Stimulated activated naive CD8-positive, alpha-beta T cell treated with anti-CD3 and anti-CD28 coated beads, Interleukin-15, amount 100 ng/mL, for 72 hours (primary cell): ENCODE measurements at regions not wholly inside any gene's neighbourhood (a gene's known extent, or its start where the extent isn't known, plus 50 kb on each side); places are given as distances from the start of the nearest gene placed in this dataset.
"Not testable (repeated sequence)": the region's sequence is repeated elsewhere in the genome, so short reads cannot be mapped to it uniquely, and the experiment has no call there.

Experiments used
- ATAC-seq: fragments of 150-1000 bp; cut with Tn5 transposase; 2 replicates; pipeline ENCODE4 v1.10.0; 2021; ENCODE audit warnings: mild to moderate bottlenecking, moderate library complexity
- DNase-seq, 2 donors: peaks; one replicate each; pipeline ENCODE4 v3.0.0; 2021 to 2022
- H3K27ac Mint-ChIP-seq, 2 donors: one replicate each; pipeline ENCODE4 v1.8.0; 2022; ENCODE audit warnings: mild to moderate bottlenecking in 2 of 2, mixed read lengths in 2 of 2, moderate library complexity in 2 of 2
- H3K27me3 Mint-ChIP-seq: one replicate; pipeline ENCODE4 v1.8.0; 2022; ENCODE audit warnings: mixed read lengths
- H3K4me1 Mint-ChIP-seq: one replicate; pipeline ENCODE4 v1.8.0; 2022; ENCODE audit warnings: mild to moderate bottlenecking, mixed read lengths
- H3K4me3 Mint-ChIP-seq, 2 donors: one replicate each; pipeline ENCODE4 v1.8.0; 2022; ENCODE audit warnings: mild to moderate bottlenecking in 2 of 2, mixed read lengths in 2 of 2, moderate library complexity in 1 of 2
- H3K9me3 Mint-ChIP-seq, 2 donors: one replicate each; pipeline ENCODE4 v1.8.0; 2022; ENCODE audit warnings: mixed read lengths in 2 of 2

GRCh38 chr5:165004175-165004574 lies 1498.8 kb downstream of the MAT2B start:
- Mint-ChIP-seq H3K27me3 (no peaks in the 10 kb centered on the region), H3K4me3 (no peak overlapping the region), H3K4me1 (no peaks in the 10 kb centered on the region), H3K27ac (no peak overlapping the region), H3K9me3 (peaks cover 0 to 7% of the 10 kb centered on the region in 2 donors)
- ATAC-seq (no peak), DNase-seq (no peak)

- Mint-ChIP-seq H3K9me3 (peaks cover 10 to 14% of the 10 kb centered on the region in 2 donors), H3K27ac (no peak overlapping the region)
These were observed 1509.0 kb downstream of the MAT2B start for GRCh38 chr5:165014439-165014838.

GRCh38 chr5:165015126-165015525 lies 1509.7 kb downstream of the MAT2B start:
- DNase-seq, result no peak
- ATAC-seq, result no peak
- H3K9me3 Mint-ChIP-seq, result peaks cover 10 to 14% of the 10 kb centered on the region in 2 donors
- no peak overlapping the region for H3K27ac Mint-ChIP-seq
- H3K4me3 Mint-ChIP-seq, result no peak overlapping the region
- no peaks in the 10 kb centered on the region for H3K27me3 Mint-ChIP-seq
- H3K4me1 Mint-ChIP-seq, result no peaks in the 10 kb centered on the region

More at GRCh38 chr5:165014439-165014838, 1509.0 kb downstream of the MAT2B start:
- ATAC-seq (no peak), DNase-seq (no peak)
- H3K4me3 Mint-ChIP-seq, result no peak overlapping the region
- H3K4me1 Mint-ChIP-seq, result no peaks in the 10 kb centered on the region
- H3K27me3 Mint-ChIP-seq, result no peaks in the 10 kb centered on the region

- Mint-ChIP-seq H3K27ac (no peak overlapping the region), H3K4me3 (no peak overlapping the region), H3K9me3 (peaks cover 10 to 18% of the 10 kb centered on the region in 2 donors), H3K4me1 (no peaks in the 10 kb centered on the region), H3K27me3 (no peaks in the 10 kb centered on the region)
- no peak for ATAC-seq
- no peak for DNase-seq
These were observed 1510.1 kb downstream of the MAT2B start for GRCh38 chr5:165015547-165015946.

GRCh38 chr5:165026971-165027370 lies 1521.6 kb downstream of the MAT2B start:
- Mint-ChIP-seq H3K9me3 (peaks cover 0 to 8% of the 10 kb centered on the region in 2 donors), H3K4me3 (no peak overlapping the region), H3K27ac (no peak overlapping the region), H3K27me3 (no peaks in the 10 kb centered on the region), H3K4me1 (no peaks in the 10 kb centered on the region)
- ATAC-seq, result no peak
- DNase-seq, result no peak

- no peaks in the 10 kb centered on the region for H3K4me1 Mint-ChIP-seq
- H3K27ac Mint-ChIP-seq, result no peak overlapping the region
- H3K4me3 Mint-ChIP-seq, result no peak overlapping the region
- H3K27me3 Mint-ChIP-seq, result no peaks in the 10 kb centered on the region
- ATAC-seq (no peak), DNase-seq (no peak)
- peaks cover 0 to 3% of the 10 kb centered on the region in 2 donors for H3K9me3 Mint-ChIP-seq
These were observed 1522.9 kb downstream of the MAT2B start for GRCh38 chr5:165028356-165028755.

- Mint-ChIP-seq H3K9me3 (no peaks in the 10 kb centered on the region), H3K27ac (no peak overlapping the region), H3K4me3 (no peak overlapping the region), H3K27me3 (no peaks in the 10 kb centered on the region), H3K4me1 (no peaks in the 10 kb centered on the region)
- DNase-seq (no peak), ATAC-seq (no peak)
These were observed 1523.9 kb downstream of the MAT2B start for GRCh38 chr5:165029099-165029870.

- Mint-ChIP-seq H3K27ac (no peak overlapping the region), H3K4me3 (no peak overlapping the region), H3K27me3 (no peaks in the 10 kb centered on the region), H3K4me1 (no peaks in the 10 kb centered on the region), H3K9me3 (peaks cover 8 to 9% of the 10 kb centered on the region in 2 donors)
- no peak for ATAC-seq
- no peak for DNase-seq
These were observed 1525.6 kb downstream of the MAT2B start for GRCh38 chr5:165030971-165031370.

- no peaks in the 10 kb centered on the region for H3K4me1 Mint-ChIP-seq
- no peak overlapping the region for H3K4me3 Mint-ChIP-seq
- peaks cover 8 to 9% of the 10 kb centered on the region in 2 donors for H3K9me3 Mint-ChIP-seq
- no peak for ATAC-seq
- H3K27ac Mint-ChIP-seq, result no peak overlapping the region
- no peaks in the 10 kb centered on the region for H3K27me3 Mint-ChIP-seq
- DNase-seq, result no peak
These were observed 1526.0 kb downstream of the MAT2B start for GRCh38 chr5:165031371-165031770.

GRCh38 chr5:165035520-165035919 lies 1530.1 kb downstream of the MAT2B start:
- Mint-ChIP-seq H3K4me3 (no peak overlapping the region), H3K27me3 (no peaks in the 10 kb centered on the region), H3K27ac (no peak overlapping the region), H3K4me1 (no peaks in the 10 kb centered on the region), H3K9me3 (peaks cover 8 to 21% of the 10 kb centered on the region in 2 donors)
- DNase-seq (no peak), ATAC-seq (no peak)

DNA sequence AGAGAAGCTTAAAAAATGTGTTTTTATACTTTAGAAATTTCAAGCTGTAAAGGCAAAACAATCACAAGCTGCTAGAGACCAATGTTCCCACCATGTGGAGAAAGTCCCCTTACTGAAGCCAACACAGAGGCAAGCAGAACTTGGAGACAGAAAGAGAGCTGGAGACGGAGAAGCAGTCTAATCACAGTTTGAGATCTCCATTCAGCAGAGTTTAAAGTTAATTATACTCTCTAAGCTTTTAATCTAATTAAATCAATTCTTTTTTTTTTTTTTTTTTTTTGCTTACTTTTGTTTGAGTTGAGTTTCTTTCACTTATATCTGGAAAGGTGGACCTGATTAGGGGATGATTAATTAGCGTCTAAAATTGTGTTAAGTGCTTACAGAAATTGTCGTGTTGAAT lies 1534.3 kb downstream of the MAT2B start:
- DNase-seq, result no peak
- Mint-ChIP-seq H3K9me3 (peaks cover 20 to 21% of the 10 kb centered on the region in 2 donors), H3K4me1 (no peaks in the 10 kb centered on the region), H3K27ac (no peak overlapping the region), H3K4me3 (no peak overlapping the region), H3K27me3 (no peaks in the 10 kb centered on the region)
- no peak for ATAC-seq

- H3K4me3 Mint-ChIP-seq, H3K4me1 Mint-ChIP-seq: not testable (repeated sequence)
- H3K9me3 Mint-ChIP-seq, result peaks cover 0 to 21% of the 10 kb centered on the region in 2 donors
These were observed 1540.5 kb downstream of the MAT2B start for GRCh38 chr5:165045941-165046340.

DNA sequence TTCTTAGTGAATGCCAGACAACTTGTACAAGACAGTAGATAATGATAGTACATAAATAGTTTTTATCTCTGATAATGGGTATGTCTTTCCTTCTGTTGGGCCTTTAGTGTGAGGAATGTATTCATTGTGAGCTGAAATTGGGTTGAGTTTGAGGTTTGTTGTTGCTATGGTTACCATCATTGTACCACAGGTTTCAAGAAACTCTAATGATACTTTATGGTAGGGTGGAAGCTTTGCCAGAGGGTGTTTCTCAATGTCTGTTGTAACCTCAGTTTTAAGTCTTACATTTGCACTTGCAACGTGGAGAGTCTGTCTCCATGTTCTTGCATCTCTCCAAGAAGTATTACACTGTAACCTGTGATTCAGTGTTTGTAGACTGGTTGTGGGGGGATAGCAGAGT lies 1550.1 kb downstream of the MAT2B start:
- H3K27me3 Mint-ChIP-seq, result no peaks in the 10 kb centered on the region
- ATAC-seq (no peak), DNase-seq (no peak)
- peaks cover 0 to 26% of the 10 kb centered on the region in 2 donors for H3K9me3 Mint-ChIP-seq
- no peaks in the 10 kb centered on the region for H3K4me1 Mint-ChIP-seq
- no peak overlapping the region for H3K4me3 Mint-ChIP-seq
- H3K27ac Mint-ChIP-seq, result no peak overlapping the region

More at GRCh38 chr5:165045941-165046340, 1540.5 kb downstream of the MAT2B start:
- not testable (repeated sequence) for DNase-seq, H3K27ac Mint-ChIP-seq, H3K27me3 Mint-ChIP-seq, ATAC-seq

DNA sequence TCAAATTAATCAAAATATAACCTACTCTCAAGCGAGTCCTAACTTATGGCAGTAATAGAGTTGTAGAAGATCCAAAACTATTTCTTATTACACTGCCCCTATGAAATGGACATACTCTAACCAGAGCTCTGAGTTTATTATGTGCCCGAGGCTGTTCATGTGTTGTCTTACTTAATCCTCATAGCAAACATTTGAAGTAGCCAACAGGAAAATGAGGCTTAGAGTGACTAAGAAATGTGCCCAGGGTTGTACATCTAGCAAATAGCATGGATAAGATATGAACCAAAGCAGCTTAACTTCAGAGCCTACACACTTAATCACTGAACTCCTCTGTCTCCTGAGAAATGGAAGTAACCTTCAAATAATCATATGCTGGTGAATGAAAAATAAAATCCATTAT lies 1551.7 kb downstream of the MAT2B start:
- H3K27ac Mint-ChIP-seq, result no peak overlapping the region
- ATAC-seq (no peak), DNase-seq (no peak)
- no peaks in the 10 kb centered on the region for H3K27me3 Mint-ChIP-seq
- peaks cover 3 to 30% of the 10 kb centered on the region in 2 donors for H3K9me3 Mint-ChIP-seq
- H3K4me3 Mint-ChIP-seq, result no peak overlapping the region
- H3K4me1 Mint-ChIP-seq, result no peaks in the 10 kb centered on the region

DNA sequence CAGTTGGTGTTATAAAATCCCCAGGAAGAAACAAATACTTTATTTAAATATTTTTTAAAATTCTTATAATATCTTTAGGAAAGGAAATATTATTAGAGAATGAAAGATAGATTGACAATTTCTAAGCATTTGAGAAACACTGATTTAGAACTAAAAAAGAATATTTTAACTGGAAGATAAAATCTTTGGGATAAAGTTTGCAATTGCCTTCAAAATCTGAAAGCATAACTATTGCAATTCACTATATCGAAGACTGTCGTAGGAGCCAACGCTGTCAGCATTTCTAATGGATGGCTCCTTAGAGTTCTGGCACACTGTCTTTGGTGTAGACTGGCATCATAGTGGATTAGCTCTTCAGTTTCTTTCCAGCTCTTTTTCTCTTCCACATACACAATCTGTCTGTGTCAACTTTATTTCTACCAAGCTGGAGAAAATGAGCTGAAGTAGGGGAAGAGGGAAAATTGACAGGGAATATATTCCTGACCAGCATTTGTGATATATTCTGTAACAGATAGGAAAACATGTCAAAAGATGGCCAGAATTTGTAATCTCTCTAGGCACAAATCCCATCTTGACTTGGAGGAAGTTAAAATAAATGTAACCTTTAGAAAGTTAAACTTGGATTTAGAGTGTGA lies 1561.4 kb downstream of the MAT2B start:
- no peak for ATAC-seq
- Mint-ChIP-seq H3K27me3 (no peaks in the 10 kb centered on the region), H3K4me1 (no peaks in the 10 kb centered on the region), H3K4me3 (no peak overlapping the region), H3K27ac (no peak overlapping the region), H3K9me3 (peaks cover 19 to 22% of the 10 kb centered on the region in 2 donors)
- no peak for DNase-seq

DNA sequence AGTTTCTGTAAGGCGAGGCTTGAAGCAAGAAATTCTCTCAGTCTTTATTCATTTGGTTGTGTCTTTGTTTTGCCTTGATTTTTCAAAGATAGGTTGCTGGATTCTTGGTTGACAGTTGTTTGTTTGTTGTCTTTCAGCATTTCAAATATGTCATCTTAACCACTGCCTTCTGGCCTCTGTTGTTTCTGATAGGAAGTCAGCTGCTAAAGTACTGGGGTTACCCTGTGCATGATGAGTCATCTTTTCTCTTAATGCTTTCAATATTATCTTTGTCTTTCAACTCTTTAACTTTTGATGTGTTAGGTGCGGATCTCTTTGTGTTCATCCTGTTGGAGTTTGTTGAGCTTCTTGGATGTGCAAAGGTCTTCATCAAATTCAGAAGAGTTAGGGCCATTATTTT lies 1571.3 kb downstream of the MAT2B start:
- peaks cover 14 to 20% of the 10 kb centered on the region in 2 donors for H3K9me3 Mint-ChIP-seq
- DNase-seq (no peak), ATAC-seq (no peak)
- no peak overlapping the region for H3K27ac Mint-ChIP-seq
- H3K4me1 Mint-ChIP-seq, result no peaks in the 10 kb centered on the region
- no peak overlapping the region for H3K4me3 Mint-ChIP-seq
- H3K27me3 Mint-ChIP-seq, result no peaks in the 10 kb centered on the region
